ENCODE measurements at regions not wholly inside any gene's neighbourhood (a gene's known extent, or its start where the extent isn't known, plus 50 kb on each side); places are given as distances from the start of the nearest gene placed in this dataset.

- H3K36me3 ChIP-seq (ENCODE audit: low read depth, missing control alignments) = no peaks in the 10 kb centered on the region
- no peaks in the 10 kb centered on the region for H3K27me3 ChIP-seq
- TF ChIP-seq POLR2A (IDR thresholded peaks at IDR 0.05) = no peak
- no peak for TF ChIP-seq CTCF (IDR thresholded peaks at IDR 0.05)
- H3K27ac ChIP-seq = no peak overlapping the region
- intact Hi-C loops (cut with DNase I; ENCODE audit: low total_unique reads) = no loop called here
- H3K9me3 ChIP-seq = no peaks in the 10 kb centered on the region
- peaks cover 11% of the 10 kb centered on the region for H3K4me1 ChIP-seq
- no peak for DNase-seq
- no peak overlapping the region for H3K4me3 ChIP-seq
These were observed 79.2 kb upstream of the SETBP1 start for GRCh38 chr18:44601447-44601846.

GRCh38 chr18:44602380-44602779 lies 78.3 kb upstream of the SETBP1 start:
- H3K27me3 ChIP-seq = no peaks in the 10 kb centered on the region
- no peak overlapping the region for H3K27ac ChIP-seq
- no peaks in the 10 kb centered on the region for H3K36me3 ChIP-seq (ENCODE audit: low read depth, missing control alignments)
- peaks cover 11% of the 10 kb centered on the region for H3K4me1 ChIP-seq
- TF ChIP-seq POLR2A (IDR thresholded peaks at IDR 0.05) = no peak
- no peak for TF ChIP-seq CTCF (IDR thresholded peaks at IDR 0.05)
- WGBS, 2 donors = 82 to 93% methylated on average over 2 of the region's 2 CpGs
- no peak for DNase-seq
- no peaks in the 10 kb centered on the region for H3K9me3 ChIP-seq
- intact Hi-C loops (cut with DNase I; ENCODE audit: low total_unique reads) = no loop called here
- H3K4me3 ChIP-seq = no peak overlapping the region

- intact Hi-C loops (cut with DNase I; ENCODE audit: low total_unique reads) = no loop called here
- 74 to 81% methylated on average over 1 of the region's 1 CpG for WGBS, 2 donors
These were observed 77.8 kb upstream of the SETBP1 start for GRCh38 chr18:44602845-44603244.

GRCh38 chr18:44609181-44609941 lies 71.3 kb upstream of the SETBP1 start:
- Histone ChIP-seq H3K4me1 (no peaks in the 10 kb centered on the region), H3K27ac (no peak overlapping the region), H3K9me3 (no peaks in the 10 kb centered on the region), H3K4me3 (no peak overlapping the region), H3K36me3 (ENCODE audit: low read depth, missing control alignments) (no peaks in the 10 kb centered on the region), H3K27me3 (no peaks in the 10 kb centered on the region)
- intact Hi-C loops (cut with DNase I; ENCODE audit: low total_unique reads) = no loop called here
- no peak for DNase-seq
- WGBS, 2 donors = 50 to 64% methylated on average over 2 of the region's 2 CpGs
- TF ChIP-seq POLR2A (IDR thresholded peaks at IDR 0.05) (no peak), CTCF (IDR thresholded peaks at IDR 0.05) (no peak)

More at GRCh38 chr18:44602845-44603244, 77.8 kb upstream of the SETBP1 start:
- no peaks in the 10 kb centered on the region for H3K27me3 ChIP-seq
- no peaks in the 10 kb centered on the region for H3K9me3 ChIP-seq
- TF ChIP-seq CTCF (IDR thresholded peaks at IDR 0.05) (no peak), POLR2A (IDR thresholded peaks at IDR 0.05) (no peak)
- H3K4me1 ChIP-seq = peaks cover 11% of the 10 kb centered on the region
- H3K4me3 ChIP-seq = no peak overlapping the region
- H3K27ac ChIP-seq = no peak overlapping the region
- no peaks in the 10 kb centered on the region for H3K36me3 ChIP-seq (ENCODE audit: low read depth, missing control alignments)
- DNase-seq = no peak

- TF ChIP-seq CTCF (IDR thresholded peaks at IDR 0.05) = no peak
- TF ChIP-seq POLR2A (IDR thresholded peaks at IDR 0.05) = no peak
- H3K27me3 ChIP-seq = no peaks in the 10 kb centered on the region
- intact Hi-C loops (cut with DNase I; ENCODE audit: low total_unique reads) = no loop called here
- no peak overlapping the region for H3K27ac ChIP-seq
- H3K4me3 ChIP-seq = no peak overlapping the region
- H3K4me1 ChIP-seq = no peaks in the 10 kb centered on the region
- H3K9me3 ChIP-seq = no peaks in the 10 kb centered on the region
- WGBS, 2 donors = 43 to 88% methylated on average over 1 of the region's 1 CpG
- H3K36me3 ChIP-seq (ENCODE audit: low read depth, missing control alignments) = no peaks in the 10 kb centered on the region
- DNase-seq = no peak
These were observed 59.9 kb upstream of the SETBP1 start for GRCh38 chr18:44620812-44621211.
